K562 (cell line): ENCODE measurements at regions not wholly inside any gene's neighbourhood (a gene's known extent, or its start where the extent isn't known, plus 50 kb on each side); places are given as distances from the start of the nearest gene placed in this dataset.

Experiments used
- GATAD2B ChIP-seq: fragments of 450-650 bp; IDR thresholded peaks from 2 replicates; pipeline ENCODE4 v1.6.1; 2017; ENCODE audit warnings: mild to moderate bottlenecking, borderline replicate concordance
- NR2C2 ChIP-seq, 2 experiments: fragments of 200-800 bp in 1 of 2; sonication (Bioruptor generic) in 1 of 2; sonication (generic) in 1 of 2; formaldehyde crosslinking in 1 of 2; IDR thresholded peaks; 2 replicates each; pipeline versions ENCODE4 v1.6.1 to v1.8.0; 2016 to 2022; ENCODE audit warnings: mild to moderate bottlenecking in 1 of 2, missing compliant biosample characterization in 1 of 2, missing genetic modification characterization in 1 of 2, missing genetic modification reagents in 1 of 2
- POLR2AphosphoS5 ChIP-seq: IDR thresholded peaks from 2 replicates; pipeline ENCODE4 v1.6.1; 2011; ENCODE audit warnings: mild to moderate bottlenecking, low read depth, low read length, moderate library complexity; ENCODE audit not compliant: control insufficient read depth, insufficient read depth
- REST ChIP-seq, 2 experiments: fragments of 450-650 bp; formaldehyde crosslinking in 1 of 2; IDR thresholded peaks; 2 replicates each; pipeline versions ENCODE4 v1.4.0 to v1.6.1; 2014 to 2020; ENCODE audit warnings: mild to moderate bottlenecking in 2 of 2, borderline replicate concordance in 1 of 2, low read depth in 1 of 2
- SP1 ChIP-seq: sonication (generic); formaldehyde crosslinking; IDR thresholded peaks from 2 replicates; pipeline ENCODE4 v1.8.1; 2022; ENCODE audit warnings: mild to moderate bottlenecking, missing genetic modification reagents
- ZZZ3 ChIP-seq: fragments of 450-650 bp; IDR thresholded peaks from 2 replicates; pipeline ENCODE4 v1.6.1; 2016; ENCODE audit warnings: antibody characterized with exemption, mild to moderate bottlenecking, moderate library complexity
- TF ChIP-seq, protein P1 (sequence below): fragments of 250-450 bp; sonication (Bioruptor Pico); IDR thresholded peaks from 2 replicates; pipeline ENCODE4 v1.9.0; 2021; ENCODE audit warnings: mild to moderate bottlenecking

DNA sequence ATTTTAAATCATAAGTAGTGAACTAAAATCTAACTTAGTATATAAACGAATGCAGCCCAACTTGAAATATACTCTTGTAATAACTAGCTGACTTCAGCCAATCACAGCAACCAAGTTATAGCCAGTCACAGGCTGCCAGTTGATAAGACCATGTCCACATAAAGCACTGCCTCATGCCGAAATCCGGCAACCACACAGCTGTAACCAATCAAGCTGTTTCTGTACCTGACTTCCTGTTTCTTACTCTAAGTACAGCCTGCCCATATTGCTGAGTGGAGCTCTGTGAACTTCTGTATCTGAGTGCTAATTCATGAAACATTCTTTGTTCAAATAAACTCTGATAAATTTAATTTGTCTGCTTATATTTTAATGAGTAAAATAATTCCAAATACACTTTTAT, 805.3 kb upstream of the EPHA5 start:
- TF ChIP-seq ZZZ3 (no peak), REST (IDR thresholded peaks at IDR 0.05; ENCODE audit: borderline replicate concordance) (no peak), REST (CRISPR knock-in tag; IDR thresholded peaks at IDR 0.05; ENCODE audit: low read depth) (no peak), POLR2AphosphoS5 (no peak), SP1 (CRISPR knock-in tag) (no peak), NR2C2 (CRISPR knock-in tag; IDR thresholded peaks at IDR 0.05) (no peak), NR2C2 (tag; IDR thresholded peaks at IDR 0.05) (no peak), GATAD2B (no peak)
- TF ChIP-seq, protein P1, sequence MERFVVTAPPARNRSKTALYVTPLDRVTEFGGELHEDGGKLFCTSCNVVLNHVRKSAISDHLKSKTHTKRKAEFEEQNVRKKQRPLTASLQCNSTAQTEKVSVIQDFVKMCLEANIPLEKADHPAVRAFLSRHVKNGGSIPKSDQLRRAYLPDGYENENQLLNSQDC (CRISPR knock-in tag), result no peak
